Fibroblast of the aortic adventitia (primary cell): ENCODE measurements at regions not wholly inside any gene's neighbourhood (a gene's known extent, or its start where the extent isn't known, plus 50 kb on each side); places are given as distances from the start of the nearest gene placed in this dataset.
A peak's percentile ranks its signal among the peaks of the same experiment; 100 is the strongest.

ENCODE experiments used
- DNase-seq: peaks from one replicate; pipeline ENCODE4 v3.0.0-alpha.2; 2010; ENCODE audit warnings: low read depth
- H3K4me3 ChIP-seq: 2 replicates; pipeline ENCODE4 v1.5.1; 2011; ENCODE audit warnings: low read depth, mild to moderate bottlenecking, control low read depth, low read length, moderate library complexity
- CTCF ChIP-seq: IDR thresholded peaks from 2 replicates; pipeline ENCODE4 v1.5.1; 2011; ENCODE audit warnings: mild to moderate bottlenecking, low read length, control low read depth, inconsistent platforms; ENCODE audit not compliant: insufficient read depth

- no peak overlapping the region for H3K4me3 ChIP-seq
- DNase-seq, result no peak
- no peak for TF ChIP-seq CTCF
Observed at GRCh38 chr5:123681061-123681460, 169.1 kb downstream of the CSNK1G3 start.

DNA sequence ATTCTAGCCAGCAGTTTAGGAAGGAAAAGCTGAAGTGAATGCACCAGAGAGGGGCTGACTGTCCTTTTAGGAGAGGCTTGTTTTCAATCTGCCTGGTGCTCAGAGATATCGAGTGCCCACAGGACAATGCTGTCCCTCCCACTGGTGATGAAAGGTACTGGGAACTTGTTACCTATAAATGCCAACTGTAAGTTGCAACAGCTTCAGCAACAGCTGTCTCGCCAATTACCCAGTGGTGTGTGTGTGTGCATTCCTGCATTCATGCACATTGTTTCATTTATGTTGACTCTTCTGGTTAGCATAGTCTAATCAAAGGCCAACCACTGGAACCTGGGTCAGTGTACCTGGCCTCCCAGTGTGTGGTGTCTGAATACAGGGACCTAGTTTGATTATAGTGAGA is 161.1 kb downstream of the CSNK1G3 start:
- DNase-seq, result peak; percentile 8
- TF ChIP-seq CTCF, result no peak
- H3K4me3 ChIP-seq, result no peak overlapping the region

GRCh38 chr5:123671711-123672456 is 159.9 kb downstream of the CSNK1G3 start:
- DNase-seq, result no peak
- TF ChIP-seq CTCF, result no peak

GRCh38 chr5:123671042-123671441 is 159.1 kb downstream of the CSNK1G3 start:
- TF ChIP-seq CTCF, result peak; percentile 85
- no peak overlapping the region for H3K4me3 ChIP-seq
- DNase-seq, result peak; percentile 68

More at GRCh38 chr5:123671711-123672456, 159.9 kb downstream of the CSNK1G3 start:
- H3K4me3 ChIP-seq, result no peak overlapping the region
